Esophagus muscularis mucosa (tissue), 4 donors: ENCODE measurements at regions not wholly inside any gene's neighbourhood (a gene's known extent, or its start where the extent isn't known, plus 50 kb on each side); places are given as distances from the start of the nearest gene placed in this dataset.

ENCODE experiments used
- DNase-seq: peaks from one replicate; pipeline ENCODE4 v3.0.0-alpha.2; 2017; ENCODE audit errors: extremely low spot score
- H3K27ac ChIP-seq, 4 donors: fragments of 200-600 bp; sonication (generic); replicated peaks in 1 of 4; 1 replicate in 3 of 4; 2 replicates in 1 of 4; pipeline ENCODE4 v1.5.1; 2016 to 2019; ENCODE audit warnings: mild to moderate bottlenecking in 1 of 4
- H3K27me3 ChIP-seq, 4 donors: fragments of 200-600 bp; sonication (generic); one replicate each; pipeline versions ENCODE4 v1.5.1 to v1.6.0; 2016 to 2019
- H3K36me3 ChIP-seq, 4 donors: fragments of 200-600 bp; sonication (generic); one replicate each; pipeline ENCODE4 v1.5.1; 2016 to 2019
- H3K4me1 ChIP-seq, 4 donors: fragments of 200-600 bp; sonication (generic); one replicate each; pipeline ENCODE4 v1.5.1; 2016 to 2019
- H3K4me3 ChIP-seq, 4 donors: fragments of 200-600 bp; sonication (generic); 1 replicate in 2 of 4; 2 replicates in 2 of 4; pipeline ENCODE4 v1.5.1; 2016 to 2019; ENCODE audit warnings: mild to moderate bottlenecking in 4 of 4, moderate library complexity in 1 of 4
- H3K9me3 ChIP-seq, 4 donors: fragments of 200-600 bp; sonication (generic); 1 replicate in 3 of 4; 2 replicates in 1 of 4; pipeline ENCODE4 v1.5.1; 2016 to 2019
- CTCF ChIP-seq, 3 experiments: fragments of 200-600 bp in 2 of 3; fragments of 450-650 bp in 1 of 3; sonication (generic) in 2 of 3; IDR thresholded peaks; one replicate each; pipeline ENCODE4 v1.5.1; 2017 to 2019; ENCODE audit warnings: antibody characterized with exemption in 3 of 3, mild to moderate bottlenecking in 2 of 3, moderate library complexity in 1 of 3
- EP300 ChIP-seq: sonication (generic); formaldehyde crosslinking; IDR thresholded peaks from one replicate; pipeline ENCODE4 v1.6.1; 2017; ENCODE audit warnings: antibody characterized with exemption
- POLR2A ChIP-seq: fragments of 450-650 bp; IDR thresholded peaks from one replicate; pipeline ENCODE4 v1.6.1; 2017; ENCODE audit warnings: antibody characterized with exemption, moderate library complexity, mild to moderate bottlenecking, low read depth
- POLR2AphosphoS5 ChIP-seq, 2 donors: sonication (generic); formaldehyde crosslinking; IDR thresholded peaks; one replicate each; pipeline ENCODE4 v1.6.1; 2017; ENCODE audit warnings: antibody characterized with exemption in 2 of 2
- WGBS: methylation state at CpG from one replicate; pipeline ENCODE4 v1.1.5; 2018; 5-methylcytosine and 5-hydroxymethylcytosine counted together
- intact Hi-C: fragments of 100-400 bp; cut with DNase I; formaldehyde crosslinking; loops from one replicate; pipeline ENCODE4 v1.15.1; 2023

- no peak for DNase-seq
- H3K36me3 ChIP-seq, result no peaks in the 10 kb centered on the region
- intact Hi-C loops, result no loop called here
- TF ChIP-seq EP300, result no peak
- TF ChIP-seq POLR2A, result no peak
- no peak for TF ChIP-seq CTCF (IDR thresholded peaks at IDR 0.05)
- no peak for TF ChIP-seq POLR2AphosphoS5 (IDR thresholded peaks at IDR 0.05)
- H3K4me3 ChIP-seq, result no peak overlapping the region
- H3K27ac ChIP-seq, result no peak overlapping the region
- H3K9me3 ChIP-seq, result no peaks in the 10 kb centered on the region
- WGBS, result 84% methylated on average over 8 of the region's 8 CpGs
- no peaks in the 10 kb centered on the region for H3K27me3 ChIP-seq
- H3K4me1 ChIP-seq, result peaks cover 0 to 31% (median 19%) of the 10 kb centered on the region in 4 donors
These were observed 264.5 kb downstream of the GPD2 start for GRCh38 chr2:156700681-156701080.

- Histone ChIP-seq H3K27me3 (no peaks in the 10 kb centered on the region), H3K9me3 (no peaks in the 10 kb centered on the region), H3K4me3 (no peak overlapping the region), H3K4me1 (peaks cover 0 to 31% (median 19%) of the 10 kb centered on the region in 4 donors), H3K27ac (no peak overlapping the region), H3K36me3 (no peaks in the 10 kb centered on the region)
- WGBS, result 61% methylated on average over 3 of the region's 3 CpGs
- TF ChIP-seq EP300 (no peak), POLR2AphosphoS5 (IDR thresholded peaks at IDR 0.05) (no peak), CTCF (IDR thresholded peaks at IDR 0.05) (no peak), POLR2A (no peak)
- intact Hi-C loops, result no loop called here
- DNase-seq, result no peak
These were observed 266.4 kb downstream of the GPD2 start for GRCh38 chr2:156702541-156702940.

GRCh38 chr2:156703642-156704041 lies 267.5 kb downstream of the GPD2 start:
- WGBS, result 70% methylated on average over 6 of the region's 6 CpGs
- DNase-seq, result no peak
- no peak overlapping the region for H3K4me3 ChIP-seq
- no peaks in the 10 kb centered on the region for H3K36me3 ChIP-seq
- peak overlapping the region; percentile 7 to 58 (median 30) for H3K27ac ChIP-seq
- no peaks in the 10 kb centered on the region for H3K9me3 ChIP-seq
- intact Hi-C loops, result no loop called here
- H3K4me1 ChIP-seq, result peaks cover 0 to 31% (median 19%) of the 10 kb centered on the region in 4 donors
- TF ChIP-seq POLR2AphosphoS5 (IDR thresholded peaks at IDR 0.05) (no peak), POLR2A (no peak), EP300 (no peak), CTCF (IDR thresholded peaks at IDR 0.05) (no peak)
- no peaks in the 10 kb centered on the region for H3K27me3 ChIP-seq

GRCh38 chr2:156704132-156704531 lies 268.0 kb downstream of the GPD2 start:
- no peak for DNase-seq
- Histone ChIP-seq H3K4me1 (peaks cover 0 to 31% (median 19%) of the 10 kb centered on the region in 4 donors), H3K36me3 (no peaks in the 10 kb centered on the region), H3K27me3 (no peaks in the 10 kb centered on the region), H3K9me3 (no peaks in the 10 kb centered on the region), H3K4me3 (no peak overlapping the region), H3K27ac (peak overlapping the region in 3 of 4 donors; percentile 23 to 58 (median 37))
- TF ChIP-seq POLR2AphosphoS5 (IDR thresholded peaks at IDR 0.05) (no peak), POLR2A (no peak), CTCF (IDR thresholded peaks at IDR 0.05) (no peak), EP300 (no peak)
- WGBS, result 34% methylated on average over 3 of the region's 3 CpGs
- intact Hi-C loops, result no loop called here

GRCh38 chr2:156704617-156705016 lies 268.4 kb downstream of the GPD2 start:
- Histone ChIP-seq H3K9me3 (no peaks in the 10 kb centered on the region), H3K27ac (peak overlapping the region in 3 of 4 donors; percentile 23 to 58 (median 37)), H3K27me3 (no peaks in the 10 kb centered on the region), H3K4me1 (peaks cover 0 to 31% (median 19%) of the 10 kb centered on the region in 4 donors), H3K36me3 (no peaks in the 10 kb centered on the region), H3K4me3 (no peak overlapping the region)
- TF ChIP-seq CTCF (IDR thresholded peaks at IDR 0.05) (no peak), POLR2AphosphoS5 (IDR thresholded peaks at IDR 0.05) (no peak), POLR2A (no peak), EP300 (no peak)
- intact Hi-C loops, result no loop called here
- no peak for DNase-seq
- 52% methylated on average over 3 of the region's 3 CpGs for WGBS
